CD4-positive, alpha-beta T cell treated with Interleukin-21 for 1 hour (primary cell): ENCODE measurements at regions not wholly inside any gene's neighbourhood (a gene's known extent, or its start where the extent isn't known, plus 50 kb on each side); places are given as distances from the start of the nearest gene placed in this dataset.

Experiments used
- DNase-seq: peaks from one replicate; pipeline ENCODE4 v3.0.0-alpha.2; 2020

DNA sequence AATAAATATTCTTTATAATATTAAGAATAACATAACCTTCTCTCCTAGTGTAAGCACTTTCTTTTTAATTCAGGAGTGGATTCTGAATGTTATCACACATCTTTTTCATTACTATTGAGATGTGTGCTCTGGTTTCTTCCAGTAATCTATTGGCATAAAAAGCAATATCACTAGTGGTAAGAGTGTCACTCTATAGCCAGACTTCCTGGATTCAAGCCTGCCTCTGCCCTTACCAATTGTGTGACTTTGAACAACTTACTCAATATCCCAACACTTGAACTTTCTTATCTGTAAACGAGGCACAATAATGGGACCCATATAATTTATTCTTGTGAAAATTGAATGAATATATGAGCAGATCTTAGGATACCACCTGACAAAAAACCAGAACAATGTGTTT is 71.0 kb downstream of the SEM1 start:
- DNase-seq, result no peak

DNA sequence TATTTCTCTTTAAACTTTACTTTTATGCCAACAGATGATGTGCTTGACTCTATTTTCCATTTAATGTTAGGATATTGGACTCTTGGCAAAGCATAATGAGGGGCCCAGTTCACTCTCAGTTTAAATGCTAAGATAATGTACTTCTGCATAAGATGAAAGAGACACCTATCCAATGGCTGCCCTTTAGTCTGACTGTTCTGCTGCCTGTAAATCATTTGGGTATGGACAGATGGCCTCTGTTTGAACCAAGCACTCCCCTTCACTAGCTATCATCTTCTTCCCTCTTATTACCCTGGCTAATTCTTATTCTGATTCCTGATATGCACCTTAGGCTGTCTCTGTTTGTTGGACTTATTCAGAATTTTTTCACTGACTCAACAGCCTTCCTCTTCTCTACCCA is 72.1 kb downstream of the SEM1 start:
- no peak for DNase-seq

DNA sequence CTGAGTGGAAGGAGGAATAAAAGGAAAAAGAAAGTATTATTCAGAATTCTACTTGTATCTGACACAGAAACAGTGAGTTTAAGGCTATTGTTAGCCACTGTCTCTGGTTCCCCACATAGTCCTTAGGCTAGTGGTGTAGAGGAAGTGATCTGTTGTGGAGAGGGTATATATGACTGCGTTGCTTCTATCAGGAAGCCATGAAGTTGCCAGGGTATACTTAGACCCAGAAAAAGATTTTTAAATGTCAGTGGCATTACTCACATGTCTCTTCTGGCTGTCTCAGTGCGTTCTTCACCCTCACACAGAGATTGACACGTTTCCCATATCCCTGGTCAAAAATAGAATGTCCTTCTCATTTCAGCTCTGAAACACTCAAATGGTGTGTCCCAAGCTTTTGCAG is 72.7 kb downstream of the SEM1 start:
- DNase-seq, result no peak

DNA sequence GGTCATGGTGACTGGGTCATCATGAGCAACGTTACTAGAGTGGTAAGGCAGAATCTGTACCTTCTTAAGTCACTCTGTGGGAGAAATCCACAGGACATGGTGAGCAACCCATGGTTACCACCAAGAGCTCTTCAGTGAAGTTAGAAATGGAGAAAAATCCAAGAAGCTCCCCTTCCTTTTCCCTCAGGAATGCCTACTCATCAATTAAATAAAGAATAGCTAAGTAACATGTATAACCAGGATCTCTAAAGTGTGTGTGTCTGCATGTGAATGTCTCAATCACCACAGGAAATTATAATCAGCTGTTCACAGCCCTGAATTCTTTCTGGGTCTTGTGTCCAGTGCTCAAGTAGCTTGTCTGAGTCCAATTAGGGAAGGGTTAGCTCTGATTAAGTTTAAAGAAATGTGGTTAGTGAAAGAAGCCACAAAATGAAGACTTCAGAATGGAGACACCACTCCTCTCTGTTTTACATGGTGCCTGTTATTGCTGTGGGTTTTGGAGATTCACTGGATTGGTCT is 73.2 kb downstream of the SEM1 start:
- DNase-seq, result no peak

DNA sequence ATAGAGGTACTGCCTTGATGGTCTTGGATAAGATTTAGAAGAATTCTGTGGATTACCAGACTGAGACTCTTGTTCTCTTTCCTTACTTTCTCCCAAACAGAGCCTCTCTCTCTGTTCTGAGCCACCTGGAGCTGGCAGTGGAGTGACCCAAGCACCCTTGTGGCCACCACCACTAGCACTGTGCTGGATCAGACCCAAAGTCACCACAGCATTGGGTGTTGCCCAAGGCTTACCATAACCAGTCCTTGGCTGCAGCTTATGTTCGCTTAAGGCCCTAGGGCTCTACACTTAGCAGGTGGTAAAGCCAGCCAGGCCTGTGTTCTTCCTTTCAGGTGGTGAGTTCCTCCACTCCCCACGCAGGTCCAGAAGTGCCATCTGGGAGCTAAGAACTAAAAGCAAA is 79.8 kb downstream of the SEM1 start:
- no peak for DNase-seq

DNA sequence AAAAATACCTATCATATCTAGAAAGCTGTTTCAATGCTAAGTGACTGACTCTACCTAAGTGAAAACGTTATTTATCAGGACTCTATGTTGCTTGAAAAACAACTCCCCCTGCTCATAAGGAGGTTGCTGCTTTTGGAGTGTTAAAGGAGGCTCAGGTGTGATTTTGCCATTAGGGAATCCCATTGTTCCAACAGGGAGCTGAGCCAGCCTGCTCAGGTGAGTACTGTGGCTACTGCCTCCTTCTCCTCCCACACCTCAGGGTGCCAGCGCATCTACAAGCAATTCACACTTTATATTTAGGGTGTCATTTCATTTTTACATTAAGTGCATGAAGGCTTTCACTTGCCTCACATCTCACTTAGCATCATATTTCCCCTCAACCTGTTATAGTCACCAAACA is 84.7 kb downstream of the SEM1 start:
- no peak for DNase-seq

DNA sequence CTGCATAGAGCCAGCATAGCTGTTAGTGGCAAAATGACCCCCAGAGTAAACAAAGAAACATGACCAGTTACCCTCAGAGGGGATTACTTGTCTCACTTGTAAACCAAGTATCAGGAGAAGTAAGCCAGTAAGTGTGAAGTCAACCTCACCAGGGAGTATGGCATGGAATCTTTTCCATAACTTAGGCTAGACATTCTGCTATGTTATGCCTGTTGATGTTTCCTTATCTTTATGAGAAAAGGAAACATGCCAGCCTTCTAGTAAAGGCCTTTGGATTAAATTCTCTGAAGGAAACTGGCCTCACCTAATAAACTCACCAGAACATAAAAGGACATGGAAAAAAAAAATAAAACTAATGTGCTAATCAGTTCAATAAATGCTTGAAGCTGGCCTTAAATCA is 87.7 kb downstream of the SEM1 start:
- DNase-seq, result no peak

DNA sequence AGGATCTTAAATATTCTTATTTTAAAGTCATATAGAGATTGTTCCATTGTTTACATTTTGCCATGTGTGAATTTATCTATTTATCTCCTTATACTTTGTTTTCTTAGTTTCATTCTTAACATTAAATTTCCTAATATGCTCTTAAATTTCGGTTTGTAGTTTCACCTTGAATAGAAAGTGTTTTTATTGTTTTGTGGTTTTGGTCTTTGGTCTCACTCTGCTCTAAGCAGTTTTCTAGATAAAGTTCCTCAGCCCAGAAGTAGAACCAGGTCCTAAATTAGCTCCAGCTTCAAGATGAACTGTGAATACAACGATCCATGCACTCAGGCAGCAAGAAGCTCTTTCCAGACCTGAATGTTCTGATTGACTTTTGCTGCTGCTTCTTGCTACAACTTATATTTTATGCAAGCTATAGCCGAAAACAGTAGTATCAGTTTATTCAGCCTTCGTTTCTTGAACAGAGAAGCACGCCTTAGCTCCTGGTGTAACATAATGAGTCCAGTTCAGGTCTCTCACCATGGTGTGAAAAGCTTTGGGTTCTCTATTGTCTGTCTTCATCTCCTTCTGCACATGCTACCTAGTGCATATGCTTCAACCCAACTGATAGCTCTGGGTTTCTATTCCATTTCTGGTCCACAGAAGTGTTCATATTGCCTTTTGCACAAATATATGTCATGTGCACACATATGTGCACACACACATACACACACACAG is 95.3 kb downstream of the SEM1 start:
- no peak for DNase-seq

DNA sequence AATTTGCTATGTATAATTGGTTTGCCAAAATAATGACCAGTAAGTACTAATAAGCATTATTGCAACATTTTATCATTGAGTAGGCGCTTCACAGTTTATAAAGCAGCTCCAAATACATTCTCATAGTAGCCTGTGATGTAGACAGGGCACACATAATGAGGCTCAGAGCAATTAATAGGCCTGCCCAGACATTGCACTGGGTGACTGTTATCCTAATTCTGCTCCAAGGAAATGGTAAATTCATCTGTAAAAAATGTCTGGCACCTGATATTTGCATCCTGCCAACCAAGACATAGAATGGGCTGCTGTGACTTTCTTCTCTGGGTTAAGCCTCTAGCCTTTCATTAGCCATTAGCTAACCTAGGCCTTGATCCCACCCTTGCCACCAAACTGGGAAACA is 97.6 kb downstream of the SEM1 start:
- DNase-seq, result no peak

DNA sequence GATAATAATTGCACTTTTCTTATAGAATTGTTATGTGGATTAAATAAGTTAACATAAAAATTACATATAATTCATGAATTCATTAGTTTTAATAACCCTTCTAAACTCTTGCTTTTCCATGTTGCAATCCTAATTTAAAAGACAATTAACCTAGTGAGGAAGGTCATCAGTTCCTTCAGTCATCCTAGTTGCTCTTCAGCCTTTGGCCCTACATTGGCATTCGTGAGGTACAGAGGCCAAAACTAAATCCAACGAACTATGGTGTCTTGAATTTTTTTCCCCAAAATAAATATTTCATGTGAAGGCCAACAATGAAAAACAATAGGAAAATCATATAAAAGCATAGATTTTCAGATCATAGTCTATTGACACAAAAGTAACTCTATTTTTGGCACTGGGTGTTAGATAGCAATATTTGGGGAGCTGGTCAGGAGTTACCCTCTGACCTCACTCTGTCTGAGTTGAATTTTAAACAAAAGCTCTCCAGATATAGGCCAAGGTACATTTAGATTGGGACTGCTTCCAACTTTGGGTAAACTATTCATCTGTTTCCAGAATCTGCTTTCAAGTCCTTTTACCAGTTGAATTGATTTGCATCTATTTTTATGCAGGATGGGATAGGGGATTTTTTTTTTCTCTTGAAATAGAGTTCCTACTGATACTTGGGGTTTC is 104.5 kb downstream of the SEM1 start:
- no peak for DNase-seq

DNA sequence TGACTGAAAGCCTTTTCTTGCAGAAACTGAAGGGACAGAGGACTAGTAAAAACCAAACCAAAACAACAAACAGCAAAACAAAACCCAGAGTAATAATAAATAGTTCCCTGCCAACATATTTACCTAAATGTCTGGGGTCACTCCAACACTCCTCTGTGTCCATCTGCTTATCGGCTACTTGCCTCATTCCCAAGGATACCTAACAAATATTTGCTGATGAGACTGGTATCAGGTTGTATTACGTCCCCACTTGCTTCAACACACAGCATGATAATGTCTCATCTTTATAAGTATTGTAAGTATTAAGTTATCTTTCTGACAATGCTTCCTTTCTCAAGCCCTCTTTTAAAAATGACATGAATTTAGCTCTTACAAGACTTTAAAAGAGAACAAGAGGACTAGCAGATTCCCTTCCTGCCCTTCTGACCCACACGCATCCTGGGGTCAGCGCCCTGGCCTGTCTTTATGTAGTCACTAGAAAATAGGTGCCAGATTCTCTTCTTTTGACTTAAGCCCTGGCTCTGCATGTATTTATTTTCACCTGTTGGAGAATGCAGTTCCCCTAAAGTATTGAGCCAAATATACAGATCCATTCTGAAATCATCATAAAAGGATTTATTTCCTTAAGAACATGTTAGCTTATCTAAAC is 110.2 kb downstream of the SEM1 start:
- no peak for DNase-seq

DNA sequence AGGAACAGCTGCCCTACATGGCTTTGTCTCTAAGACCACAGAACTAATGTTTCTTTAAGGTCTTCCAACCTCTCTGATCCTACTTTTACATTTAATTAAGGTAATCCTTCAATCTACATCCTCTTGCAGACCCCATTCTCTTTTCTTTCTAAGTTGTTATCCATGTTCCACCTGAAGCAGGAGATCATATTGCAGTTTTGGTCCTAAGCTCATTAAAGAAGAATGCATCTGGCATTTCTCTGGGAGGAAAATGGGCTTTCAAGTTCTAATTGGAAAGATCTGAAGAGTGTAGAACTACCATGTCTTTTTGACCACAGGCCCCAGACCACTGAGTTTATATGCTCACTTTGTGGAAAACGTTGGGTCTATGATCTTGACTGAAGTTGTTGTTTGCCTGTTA is 111.2 kb downstream of the SEM1 start:
- DNase-seq, result no peak

DNA sequence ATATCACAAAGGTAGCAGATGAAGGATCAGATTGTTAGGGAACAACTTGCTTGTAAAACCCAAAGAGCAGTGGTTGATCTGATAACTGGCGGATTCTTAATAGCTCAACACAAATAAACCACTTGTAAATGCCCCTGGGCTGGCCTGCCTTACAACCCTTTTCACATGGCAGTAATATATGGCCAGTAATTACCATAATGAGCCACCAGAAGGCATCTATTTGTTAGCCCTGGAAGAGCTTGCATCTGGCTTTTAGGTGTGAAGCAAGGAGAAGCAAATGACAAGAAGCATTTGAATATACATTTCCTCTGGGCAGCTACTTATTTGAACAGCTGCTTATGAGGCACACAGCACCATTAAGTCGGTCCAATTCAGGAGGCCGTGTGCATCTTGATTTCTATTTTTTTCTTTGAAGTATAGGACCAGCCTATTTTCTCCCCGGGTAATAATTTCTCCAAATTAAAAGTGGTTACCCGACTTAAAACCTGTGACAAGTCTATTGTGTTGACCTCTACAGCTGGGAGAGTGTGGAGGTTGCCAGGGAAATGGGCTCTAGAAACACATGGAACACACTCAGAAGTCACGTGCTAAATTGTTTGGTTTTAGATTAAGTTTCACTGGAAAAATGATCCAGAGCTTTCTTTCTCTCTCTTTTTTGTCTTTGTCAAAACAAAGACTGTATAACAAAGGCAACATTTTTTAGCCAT is 113.4 kb downstream of the SEM1 start:
- peak; percentile 1 for DNase-seq

DNA sequence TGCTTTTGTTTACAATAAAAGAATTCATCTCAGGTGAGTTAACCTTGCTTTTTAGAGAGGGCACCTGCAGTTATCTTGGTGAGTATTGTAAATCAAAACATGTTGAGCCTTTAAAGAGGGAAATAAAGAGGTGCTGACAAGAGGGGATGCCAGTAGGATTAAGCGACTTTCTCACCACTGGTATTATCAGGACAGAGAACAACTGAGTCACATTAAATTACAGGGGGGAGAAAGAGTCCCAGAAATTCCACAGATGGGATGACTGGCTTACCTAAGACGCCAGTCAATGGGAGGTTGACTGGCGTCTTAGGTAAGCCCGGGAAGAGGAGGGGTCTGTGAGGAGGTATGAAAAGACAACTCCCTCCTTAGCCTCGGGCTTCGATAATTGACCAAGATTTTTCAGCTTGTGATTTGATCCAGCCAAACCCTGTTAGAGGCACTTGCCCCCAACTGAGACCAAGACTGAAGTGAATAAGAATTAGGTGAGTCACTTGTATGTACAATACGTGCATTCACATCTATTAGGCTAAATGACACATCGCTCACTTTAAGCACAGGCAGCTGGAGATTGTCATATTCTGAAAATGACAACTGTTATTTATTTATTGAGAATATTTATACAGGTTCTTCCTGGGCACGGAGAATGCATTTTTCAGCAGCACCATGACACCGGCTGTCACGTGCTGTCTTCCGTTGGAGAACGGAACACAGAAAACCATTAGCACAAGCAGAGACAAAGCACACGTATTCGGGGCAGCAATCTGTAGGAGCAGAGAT is 117.6 kb downstream of the SEM1 start:
- DNase-seq, result no peak

DNA sequence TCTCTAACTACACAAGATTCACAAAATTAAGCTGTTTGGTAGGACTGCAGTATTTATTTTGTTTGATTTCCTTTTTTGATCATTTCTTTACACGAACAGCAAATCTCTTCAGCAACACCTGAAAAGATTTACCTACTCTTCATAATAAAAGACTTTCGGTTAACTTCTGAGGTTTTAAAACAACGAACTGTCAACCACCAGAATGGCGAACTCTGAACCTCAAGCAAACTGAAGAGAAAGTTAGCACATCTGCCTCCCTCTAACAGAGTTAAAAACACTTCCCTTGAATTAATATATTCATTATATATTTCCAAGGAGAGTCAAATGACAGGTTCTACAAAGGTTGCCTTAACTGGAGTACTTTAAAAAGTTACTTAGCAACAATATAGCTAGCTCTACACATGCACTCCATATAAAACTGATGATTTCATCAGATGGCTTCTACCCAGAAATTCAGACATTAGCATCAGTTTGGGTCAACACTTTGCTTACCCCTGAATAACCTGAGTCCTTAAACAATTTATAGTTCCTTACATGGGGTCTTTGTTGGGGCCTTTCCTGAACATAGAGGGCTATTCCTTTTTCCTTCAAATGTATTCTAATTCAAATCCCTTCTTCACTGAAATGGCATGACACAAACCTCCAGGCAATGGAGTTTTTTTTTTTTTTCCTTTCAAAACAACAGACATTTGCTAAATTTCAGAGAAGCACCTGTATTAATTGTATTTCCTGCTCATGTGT is 118.3 kb downstream of the SEM1 start:
- no peak for DNase-seq

DNA sequence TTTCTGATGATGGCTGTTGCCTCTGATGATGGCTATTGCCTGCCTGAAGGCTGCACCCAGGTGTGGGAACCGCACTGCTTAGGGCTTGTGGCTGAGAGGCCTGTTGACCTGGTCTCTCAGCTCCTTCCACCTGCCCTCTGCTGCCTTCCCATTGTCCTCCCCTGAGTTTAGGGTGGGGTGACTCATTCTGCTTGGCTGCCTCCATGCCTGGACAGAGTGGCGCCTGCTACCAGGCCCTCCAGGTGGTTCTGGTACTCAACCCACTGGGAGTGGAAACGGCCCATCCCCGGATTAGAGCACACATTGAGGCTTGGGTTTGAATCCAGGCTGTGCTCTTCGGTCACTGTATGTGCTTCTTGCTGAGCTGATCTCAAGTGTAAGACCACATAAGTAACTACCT is 120.6 kb downstream of the SEM1 start:
- no peak for DNase-seq

DNA sequence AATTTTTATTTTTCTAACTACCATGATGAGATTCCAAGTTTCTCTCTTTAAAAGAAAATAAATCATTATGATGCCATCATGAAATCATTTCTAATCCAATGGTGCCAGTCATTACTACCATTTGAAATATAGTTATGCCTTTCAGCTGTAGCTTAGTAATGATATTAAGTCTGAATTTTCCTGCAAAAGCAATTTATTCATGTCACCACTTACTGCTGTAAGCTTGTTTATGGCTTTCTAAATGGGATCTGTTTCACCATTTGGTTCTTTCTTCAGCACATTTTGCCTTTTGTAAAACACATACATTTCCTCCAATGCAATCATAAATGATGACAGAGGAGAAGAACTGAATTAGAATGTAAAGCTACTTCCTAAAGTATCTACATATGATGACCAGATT is 130.5 kb downstream of the SEM1 start:
- DNase-seq, result no peak

DNA sequence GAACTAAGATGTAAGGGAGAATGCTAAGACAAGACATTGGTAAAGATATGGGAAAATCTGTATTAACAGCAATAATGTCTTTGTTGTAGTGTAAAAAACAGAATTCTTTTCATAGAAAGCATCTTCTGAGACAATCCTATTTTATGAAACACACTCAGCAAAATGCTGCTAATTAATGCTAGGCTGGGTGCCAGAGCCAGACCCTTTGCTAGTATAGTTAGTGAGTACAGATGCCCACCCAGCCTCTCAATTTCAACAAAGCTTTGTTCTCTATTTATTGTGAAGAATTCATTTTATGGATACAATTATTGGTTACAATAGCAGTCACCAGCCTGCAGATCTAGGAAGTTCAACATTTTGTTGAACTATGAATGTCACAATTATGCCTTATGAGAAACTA is 131.0 kb downstream of the SEM1 start:
- no peak for DNase-seq

DNA sequence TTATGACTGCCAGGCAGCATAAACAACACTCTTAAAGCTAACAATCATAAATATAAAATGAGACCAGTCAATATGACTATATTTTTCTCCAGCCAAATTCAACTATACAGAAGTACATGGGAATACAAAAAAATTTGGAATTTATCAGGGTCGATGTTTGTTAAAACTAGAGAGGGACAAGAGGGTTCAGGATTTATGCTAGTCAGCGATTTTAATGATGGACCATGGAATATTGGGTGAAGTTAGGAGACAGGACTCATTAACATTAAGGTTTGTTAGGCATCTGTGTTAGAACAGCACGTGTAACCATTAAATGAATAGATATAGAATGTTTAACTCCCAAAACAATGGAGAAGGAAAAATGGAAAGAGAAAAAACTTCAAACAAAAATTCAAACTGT is 146.2 kb downstream of the SEM1 start:
- DNase-seq, result no peak

DNA sequence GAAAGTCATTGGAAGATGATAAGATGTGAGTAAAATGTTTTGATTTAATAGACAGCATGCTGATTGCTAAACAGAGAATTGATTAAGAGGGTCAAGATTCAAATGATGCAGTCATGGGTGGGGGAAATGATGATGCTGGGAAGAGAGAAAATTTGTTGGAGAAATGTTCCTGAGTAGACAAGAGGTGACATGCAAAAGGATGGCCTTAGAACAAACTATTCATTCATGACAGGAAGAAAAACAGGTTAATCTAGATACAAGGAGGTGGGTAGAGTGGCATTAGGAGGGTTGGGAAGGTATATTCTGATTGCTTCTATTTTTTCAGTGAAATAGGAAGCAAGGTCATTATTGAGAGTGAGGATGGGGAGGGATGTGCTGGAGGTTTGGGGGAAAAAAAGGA is 146.7 kb downstream of the SEM1 start:
- DNase-seq, result no peak

DNA sequence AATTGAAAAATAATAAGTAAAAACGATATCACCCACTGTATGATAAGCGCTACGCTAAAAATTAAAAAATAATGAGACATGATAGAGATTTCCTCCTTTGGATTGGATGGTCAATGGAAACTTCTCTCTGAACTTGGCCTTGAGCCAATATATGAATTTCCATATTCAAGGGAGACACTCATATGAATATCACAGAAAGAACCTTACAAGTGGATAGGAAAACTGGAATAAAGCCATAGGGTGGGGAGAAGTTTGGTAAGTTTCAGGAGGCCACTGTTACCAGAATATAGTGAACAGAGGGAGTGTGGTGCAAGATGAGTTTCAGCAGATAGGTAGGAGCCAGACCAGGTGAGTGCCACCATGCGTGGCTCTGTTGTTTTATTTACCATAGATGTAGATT is 147.2 kb downstream of the SEM1 start:
- no peak for DNase-seq

DNA sequence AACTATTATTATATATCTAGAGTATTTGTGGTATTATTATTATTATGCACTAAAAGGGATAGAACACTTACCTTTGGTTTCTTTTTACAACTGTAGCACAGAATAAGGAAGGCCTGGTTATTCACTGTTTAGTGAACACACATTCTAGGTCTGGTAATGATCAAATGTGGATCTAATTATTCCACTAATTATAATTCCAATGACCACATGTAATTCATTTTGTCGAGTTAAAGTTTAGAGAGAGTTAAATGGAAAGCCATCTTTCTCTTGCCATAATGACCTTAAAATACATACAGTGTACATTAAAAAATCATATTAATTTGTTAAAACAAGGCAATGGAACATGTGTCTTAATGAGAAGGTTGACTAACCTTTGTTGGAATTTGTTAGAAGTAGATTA is 147.8 kb downstream of the SEM1 start:
- no peak for DNase-seq
